DMS79 treated with DMSO at 0.1 percent for 48 hours (cell line): ENCODE measurements at regions not wholly inside any gene's neighbourhood (a gene's known extent, or its start where the extent isn't known, plus 50 kb on each side); places are given as distances from the start of the nearest gene placed in this dataset.
"Not testable (repeated sequence)": the region's sequence is repeated elsewhere in the genome, so short reads cannot be mapped to it uniquely, and the experiment has no call there.

ENCODE experiments used
- DNase-seq: peaks from one replicate; lab custom pipeline; 2025; lab: John Stamatoyannopoulos, UW

DNA sequence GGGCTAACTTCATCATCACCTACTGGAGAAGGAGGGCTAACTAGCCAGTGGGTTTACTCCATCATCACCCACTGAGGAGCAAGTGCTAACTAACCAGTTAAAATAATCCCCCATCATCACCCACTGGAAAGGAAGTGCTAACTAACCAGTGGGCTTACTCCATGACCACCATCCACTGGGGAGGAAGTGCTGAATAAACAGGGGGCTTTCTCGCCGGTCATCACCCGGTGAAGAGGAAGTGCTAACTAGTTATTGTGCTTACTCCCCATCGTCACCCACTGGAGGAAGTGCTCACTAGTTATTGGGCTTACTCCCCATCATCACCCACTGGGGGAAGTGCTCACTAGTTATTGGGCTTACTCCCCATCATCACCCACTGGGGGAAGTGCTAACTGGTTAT lies 124.4 kb upstream of the SALL3 start:
- no peak for DNase-seq

DNA sequence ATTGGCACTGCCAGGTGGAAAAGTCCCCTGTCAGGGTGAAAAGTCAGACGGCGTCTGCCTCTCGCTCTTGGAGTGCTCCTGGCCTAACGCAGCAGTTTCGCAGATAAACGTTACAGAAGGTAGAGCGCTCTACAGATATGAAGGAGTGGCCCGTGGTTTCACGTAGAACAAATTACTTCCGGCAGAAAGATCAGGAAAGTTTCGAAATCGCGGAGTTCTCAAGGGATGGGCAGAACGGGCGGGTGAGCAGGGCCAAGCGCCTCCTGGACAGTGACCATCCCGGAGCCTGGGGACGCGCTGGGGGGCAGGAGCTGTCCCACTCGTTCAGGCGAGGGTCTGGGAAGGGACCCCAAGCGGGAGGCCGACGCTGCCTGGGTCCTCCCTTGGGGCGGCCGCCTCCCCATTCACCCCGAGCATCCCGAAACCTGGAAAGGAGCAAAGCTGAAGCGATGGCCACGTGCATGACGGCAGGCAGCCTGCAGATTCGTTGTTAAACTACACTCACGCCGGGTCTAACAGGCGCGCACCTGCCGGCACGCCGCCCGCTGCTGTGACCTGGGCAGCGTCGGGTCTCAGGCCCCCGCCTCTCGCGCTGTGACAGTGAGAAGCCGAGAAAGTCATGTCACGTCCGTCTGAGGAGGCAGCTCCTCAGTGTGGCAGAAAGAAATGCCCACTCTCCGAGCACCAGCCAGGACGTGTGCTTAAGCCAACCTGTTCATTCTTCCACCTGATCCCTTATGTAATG lies 122.9 kb upstream of the SALL3 start:
- no peak for DNase-seq

DNA sequence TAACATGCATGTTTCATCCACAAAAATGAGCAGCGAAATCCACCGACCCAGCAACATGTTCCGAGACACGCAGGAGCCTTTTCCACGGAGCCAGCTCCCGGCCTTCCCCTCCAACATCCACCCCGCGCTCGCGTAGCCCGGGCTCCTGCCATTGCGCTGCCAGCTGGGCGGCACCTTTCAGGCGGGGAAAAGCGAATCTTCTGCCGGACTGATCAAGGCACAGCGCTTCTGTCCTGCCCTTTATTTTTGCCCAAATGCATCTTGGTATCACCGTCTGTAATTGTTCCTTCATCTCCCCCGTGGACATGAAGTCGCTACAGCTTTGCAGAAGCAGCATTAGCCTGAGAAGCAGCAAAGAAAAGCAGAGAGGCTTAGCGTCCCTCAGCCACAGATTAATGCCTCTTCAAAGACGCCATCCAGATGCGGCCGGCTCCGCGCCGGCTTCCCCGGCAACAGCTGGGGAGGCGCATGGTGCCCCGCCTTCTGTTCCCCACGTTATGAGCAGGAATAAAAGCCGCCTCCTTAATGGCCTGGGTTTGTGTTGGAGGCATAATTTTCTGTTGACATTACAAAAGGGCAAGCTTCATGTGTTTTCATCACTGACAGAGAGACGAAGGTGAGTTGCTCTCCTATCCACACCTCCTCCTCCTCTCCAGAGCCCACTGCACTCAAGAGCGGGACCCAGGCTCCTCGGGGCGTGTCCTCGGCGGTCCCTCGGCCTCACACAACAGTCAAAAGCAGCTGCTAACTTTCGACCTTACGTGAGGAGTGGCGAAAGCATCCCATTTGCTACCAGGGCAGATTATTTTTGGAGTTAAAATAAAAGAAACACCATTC lies 122.1 kb upstream of the SALL3 start:
- DNase-seq: no peak

DNA sequence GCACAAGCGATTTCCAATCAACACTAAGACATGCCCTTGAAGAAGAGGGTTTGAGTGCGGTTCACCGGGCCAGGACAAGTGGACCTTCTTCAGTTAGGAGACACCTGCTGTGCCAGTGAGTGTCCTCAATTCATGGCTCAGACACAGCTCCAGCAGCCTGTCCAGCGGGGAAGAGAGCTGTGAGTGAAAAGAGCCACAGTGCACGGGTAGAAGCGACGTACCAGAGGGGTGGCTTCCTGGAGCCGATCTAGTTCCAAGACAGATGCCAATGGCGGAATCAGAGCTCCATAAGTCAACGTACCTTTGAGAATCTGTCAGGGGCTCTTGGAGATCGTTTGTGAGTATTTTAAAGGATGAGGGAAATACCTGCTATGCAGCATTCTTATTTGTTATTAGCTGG lies 119.9 kb upstream of the SALL3 start:
- no peak for DNase-seq

DNA sequence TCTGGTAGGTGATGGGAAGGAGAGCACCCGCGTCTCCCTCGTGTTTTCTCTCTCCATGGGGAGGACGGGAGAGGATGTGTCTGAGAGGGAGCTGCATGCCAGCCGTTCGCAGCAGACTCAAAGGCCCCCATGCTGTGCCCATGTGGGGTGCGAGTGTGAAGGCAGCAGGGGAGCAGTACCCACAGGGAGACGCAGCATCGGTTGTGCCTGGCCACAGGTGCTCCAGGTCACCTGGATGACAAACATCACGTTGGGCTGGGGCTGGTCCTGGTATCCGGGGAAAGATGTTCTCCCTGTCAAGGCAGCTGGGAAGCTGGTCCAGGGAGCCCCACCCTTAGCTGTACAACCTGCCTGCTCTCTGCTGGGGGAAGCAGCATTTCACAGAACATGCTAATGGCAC lies 119.5 kb upstream of the SALL3 start:
- DNase-seq: no peak

DNA sequence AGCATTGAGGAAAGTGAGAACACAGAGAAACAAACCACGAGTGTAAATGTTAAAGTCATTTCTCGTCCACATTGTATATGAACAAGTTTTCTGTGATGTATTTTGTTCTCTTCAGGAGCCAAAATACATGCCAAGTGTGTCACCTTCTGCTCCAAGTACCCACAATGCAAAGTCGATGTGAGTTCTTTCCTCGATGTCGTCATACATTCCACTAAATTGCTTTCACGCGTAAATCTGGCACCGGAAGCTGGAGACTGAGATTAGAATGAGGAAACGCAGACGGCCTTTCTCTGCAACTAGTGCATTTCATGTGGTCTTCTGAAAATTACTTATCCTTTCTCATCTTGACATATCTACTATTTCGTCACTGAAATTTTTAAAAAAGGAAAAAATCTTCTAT lies 118.5 kb upstream of the SALL3 start:
- DNase-seq: no peak

DNA sequence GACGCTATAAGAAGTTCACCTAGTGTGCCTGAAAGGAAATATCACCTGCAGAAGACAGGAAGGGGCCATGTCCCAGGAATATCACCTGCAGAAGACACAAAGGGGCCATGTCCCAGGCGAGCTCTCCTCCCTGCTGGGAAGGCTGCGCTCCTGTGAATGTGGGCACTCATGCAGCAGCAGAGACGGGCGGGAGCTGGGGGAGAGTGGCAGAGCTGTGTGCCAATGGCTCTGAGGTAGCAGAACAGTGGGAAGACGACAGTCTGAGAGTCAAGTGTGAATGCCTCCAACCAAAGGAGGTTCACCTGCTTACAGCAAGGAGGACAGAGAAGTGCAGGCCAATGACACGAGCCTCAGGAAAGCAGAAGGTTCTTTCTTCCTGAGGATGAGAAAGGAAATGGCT lies 117.9 kb upstream of the SALL3 start:
- DNase-seq: no peak

DNA sequence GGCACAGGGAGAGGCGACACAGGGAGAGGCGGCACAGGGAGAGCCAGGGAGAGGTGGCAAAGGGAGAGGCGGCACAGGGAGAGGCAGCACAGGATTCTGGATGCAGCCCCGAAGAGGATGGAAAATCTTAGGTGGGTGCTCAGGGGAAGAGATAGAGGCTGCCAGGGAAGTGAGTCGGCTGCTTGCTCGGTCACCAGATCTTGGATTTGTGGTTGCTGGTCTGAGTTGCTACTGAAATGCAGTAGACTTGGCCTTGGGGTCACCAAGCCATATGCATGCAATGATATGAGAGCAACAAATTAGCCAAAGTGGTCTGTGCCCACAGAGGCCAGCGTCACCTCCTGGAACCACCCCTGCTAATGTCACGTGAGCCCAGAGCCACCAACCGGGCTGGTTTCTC lies 117.2 kb upstream of the SALL3 start:
- no peak for DNase-seq

DNA sequence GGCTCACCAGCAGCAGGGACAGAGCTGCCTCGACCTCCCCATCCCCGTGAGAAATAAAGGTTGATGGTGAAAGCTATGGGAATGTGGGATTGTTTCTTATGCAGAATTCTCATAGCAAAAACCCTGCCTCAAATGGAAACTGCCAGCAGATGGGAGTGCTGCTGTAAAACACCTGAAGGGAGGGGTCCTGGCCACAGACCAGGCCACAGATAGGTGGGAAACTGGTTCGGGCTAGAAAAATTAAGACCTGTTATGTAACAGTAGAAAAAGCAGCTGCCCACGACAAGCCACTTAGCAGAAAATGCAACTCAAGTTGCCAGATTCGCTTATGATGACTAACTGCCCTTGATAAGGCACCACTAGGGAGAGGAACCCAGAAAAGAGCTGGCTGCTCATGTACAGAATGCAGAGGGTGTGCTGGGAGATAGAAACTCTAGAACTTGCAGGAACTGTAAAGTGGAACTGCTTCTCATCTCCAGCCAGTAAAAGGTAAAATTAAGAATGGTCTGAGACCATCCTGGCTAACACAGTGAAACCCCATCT lies 114.5 kb upstream of the SALL3 start:
- DNase-seq: no peak

DNA sequence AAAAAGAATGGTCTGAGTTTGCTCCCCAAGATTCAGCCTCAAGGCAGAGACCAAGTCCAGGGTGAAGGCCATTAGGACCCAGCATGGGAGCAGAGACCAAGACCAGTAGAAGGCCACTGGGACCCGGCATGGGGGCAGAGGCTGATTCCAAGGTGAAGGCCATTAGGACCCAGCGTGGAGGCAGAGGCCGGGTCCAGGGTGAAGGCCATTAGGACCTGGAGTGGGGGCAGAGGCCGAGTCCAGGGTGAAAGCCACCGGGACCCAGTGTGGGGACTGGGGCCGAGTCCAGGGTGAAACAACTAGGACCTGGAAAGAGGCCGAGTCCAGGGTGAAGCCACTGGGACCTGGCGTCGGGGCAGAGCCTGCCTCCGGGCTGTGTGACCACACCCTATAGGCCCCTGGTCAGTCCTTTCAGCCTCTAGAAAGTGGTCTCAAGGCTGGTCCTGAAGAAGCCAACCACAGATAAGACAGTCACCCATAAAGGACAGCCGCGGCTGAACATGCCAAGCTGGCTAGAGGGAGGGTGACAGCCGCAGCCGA lies 113.8 kb upstream of the SALL3 start:
- no peak for DNase-seq

DNA sequence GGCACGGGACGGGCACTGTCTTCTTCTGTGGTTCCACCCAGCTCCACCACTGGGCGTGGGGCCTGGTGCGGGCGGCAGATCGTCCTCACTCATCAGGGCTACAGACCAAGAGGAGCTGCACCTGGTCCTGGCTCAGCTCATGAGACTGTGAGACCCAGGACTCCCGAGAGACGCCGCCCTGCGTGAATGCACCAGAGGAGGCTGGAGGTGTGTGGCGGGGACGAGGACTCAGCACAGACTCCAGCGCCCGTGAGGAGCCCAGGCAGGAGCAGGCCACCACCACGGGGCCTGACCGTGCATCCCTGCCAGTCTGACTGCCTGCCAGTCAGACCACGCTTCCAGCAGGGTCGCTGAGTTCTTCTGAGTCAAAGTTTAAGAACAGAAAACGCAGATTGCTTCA lies 112.5 kb upstream of the SALL3 start:
- DNase-seq: no peak

DNA sequence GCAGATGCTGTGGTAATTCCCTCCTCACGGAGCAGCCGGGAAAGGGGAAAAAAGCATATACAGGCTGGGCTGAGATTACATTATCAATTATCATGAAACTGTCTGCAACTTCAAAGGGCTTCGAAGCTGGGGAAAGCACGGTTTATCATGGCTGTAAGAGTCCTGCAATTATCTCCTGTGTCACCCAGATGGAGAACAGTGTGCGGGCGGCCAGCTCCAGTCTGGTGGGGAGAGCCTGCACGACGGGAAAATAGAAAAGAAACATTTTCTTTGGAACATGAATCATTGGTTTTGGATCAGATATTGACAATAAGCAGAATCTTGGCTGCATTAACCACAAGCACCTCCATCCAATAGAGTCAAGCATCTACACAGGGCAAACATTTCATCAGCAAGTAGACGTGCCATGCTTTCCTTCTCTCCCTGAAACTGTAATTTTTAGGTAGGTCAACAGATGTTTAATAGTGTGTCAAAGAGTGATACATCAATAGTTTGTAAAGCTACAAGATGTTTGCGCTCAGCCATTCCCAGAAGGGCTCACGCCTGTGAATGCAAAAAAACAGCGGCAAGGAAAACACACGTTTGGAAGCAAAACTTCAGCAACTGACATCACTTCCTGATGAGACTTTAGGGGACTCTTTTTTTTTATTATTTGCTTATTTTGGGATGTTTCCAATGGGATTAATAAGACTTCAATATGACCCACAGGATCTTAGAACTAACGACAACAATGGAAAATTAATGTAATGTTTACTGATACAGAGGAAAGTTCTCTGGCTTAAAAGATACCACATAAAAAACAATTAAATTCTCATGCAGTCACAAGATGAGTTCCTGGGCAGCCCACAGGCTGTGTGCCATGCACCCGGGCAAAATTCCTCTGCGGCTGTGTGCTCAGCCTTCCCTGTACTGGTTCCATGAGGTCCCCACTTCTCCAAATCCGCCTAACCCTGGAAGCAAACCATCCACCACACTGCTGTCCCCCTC lies 111.0 kb upstream of the SALL3 start:
- DNase-seq: no peak

DNA sequence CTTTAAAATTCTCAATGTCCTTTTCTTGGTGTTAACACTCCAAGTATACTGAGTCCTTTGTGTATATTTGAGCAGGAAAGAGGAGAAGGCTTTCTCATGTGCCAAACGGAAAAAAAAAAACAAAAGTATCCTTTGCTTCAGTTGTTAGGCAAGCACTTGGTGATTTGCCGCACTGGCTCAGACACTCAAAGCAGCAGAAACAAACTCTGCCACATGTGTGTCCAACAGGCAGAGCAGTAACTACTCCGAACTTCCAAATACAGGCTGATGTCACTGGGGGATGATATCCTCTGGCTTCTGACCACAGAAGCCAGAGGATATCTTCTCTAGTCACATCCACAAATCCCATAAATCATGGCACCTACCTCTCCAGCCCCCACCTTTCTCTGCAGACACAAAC lies 108.0 kb upstream of the SALL3 start:
- no peak for DNase-seq

DNA sequence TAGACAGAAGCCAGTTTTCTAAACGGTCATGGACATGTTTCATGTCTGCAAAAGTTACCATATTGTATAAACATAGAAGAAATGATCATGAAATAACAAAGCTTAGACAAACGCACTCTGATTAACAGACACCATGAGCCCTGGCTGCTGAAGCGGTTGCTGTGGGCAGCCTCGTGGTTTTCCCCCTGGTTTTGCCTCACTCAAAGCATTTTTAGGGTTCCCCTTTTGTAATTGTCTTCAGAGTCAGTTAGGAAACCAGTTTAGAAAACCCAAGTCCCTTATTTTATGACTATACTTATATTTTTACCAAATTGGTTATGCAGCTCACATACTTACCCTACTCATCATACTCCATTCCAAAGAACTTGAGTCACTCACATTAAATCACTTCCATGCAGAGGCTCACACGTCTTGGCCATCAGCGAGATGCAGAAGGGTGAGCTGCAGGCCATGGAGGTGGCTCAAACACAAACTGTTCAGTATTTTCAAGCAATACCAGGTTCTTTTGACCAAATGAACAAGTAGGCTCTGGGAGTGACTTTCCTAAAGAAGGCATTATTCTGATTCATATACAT lies 105.6 kb upstream of the SALL3 start:
- no peak for DNase-seq

DNA sequence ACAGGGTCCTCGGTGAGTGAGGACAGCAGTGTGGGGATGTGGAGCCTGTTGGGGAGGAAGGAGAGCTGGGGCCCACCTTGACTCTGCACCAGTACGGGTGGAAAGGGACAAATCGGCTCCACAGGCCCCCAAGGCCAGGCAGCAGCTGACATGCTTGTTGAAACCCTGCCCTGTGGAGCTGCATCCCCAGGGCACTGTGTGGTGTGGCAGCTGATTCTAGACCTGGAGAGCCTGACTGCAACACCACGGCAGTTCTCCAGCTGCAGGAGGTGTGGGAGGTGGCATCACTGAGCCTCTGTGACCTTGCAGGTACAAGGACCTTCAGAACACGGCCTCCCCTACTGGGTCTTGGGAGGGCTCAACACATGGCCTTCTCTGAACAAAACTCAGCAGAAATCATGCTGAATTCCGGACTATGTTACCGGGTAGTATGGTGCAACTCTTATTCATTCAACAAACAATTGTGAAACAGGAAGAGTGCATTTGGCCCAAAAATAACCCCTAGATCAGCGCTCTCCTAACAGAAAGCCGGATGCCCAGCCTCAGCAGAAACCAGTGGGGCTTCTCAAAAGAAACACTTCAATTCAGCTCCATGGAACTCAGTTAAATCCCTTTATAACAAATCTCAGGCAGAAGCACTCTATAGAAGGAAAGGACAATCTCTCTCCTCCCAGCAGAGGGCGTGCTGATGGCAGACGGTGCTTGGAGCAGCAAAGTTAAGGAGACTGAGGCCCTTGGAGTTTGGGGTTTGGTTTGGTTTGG lies 104.4 kb upstream of the SALL3 start:
- no peak for DNase-seq

DNA sequence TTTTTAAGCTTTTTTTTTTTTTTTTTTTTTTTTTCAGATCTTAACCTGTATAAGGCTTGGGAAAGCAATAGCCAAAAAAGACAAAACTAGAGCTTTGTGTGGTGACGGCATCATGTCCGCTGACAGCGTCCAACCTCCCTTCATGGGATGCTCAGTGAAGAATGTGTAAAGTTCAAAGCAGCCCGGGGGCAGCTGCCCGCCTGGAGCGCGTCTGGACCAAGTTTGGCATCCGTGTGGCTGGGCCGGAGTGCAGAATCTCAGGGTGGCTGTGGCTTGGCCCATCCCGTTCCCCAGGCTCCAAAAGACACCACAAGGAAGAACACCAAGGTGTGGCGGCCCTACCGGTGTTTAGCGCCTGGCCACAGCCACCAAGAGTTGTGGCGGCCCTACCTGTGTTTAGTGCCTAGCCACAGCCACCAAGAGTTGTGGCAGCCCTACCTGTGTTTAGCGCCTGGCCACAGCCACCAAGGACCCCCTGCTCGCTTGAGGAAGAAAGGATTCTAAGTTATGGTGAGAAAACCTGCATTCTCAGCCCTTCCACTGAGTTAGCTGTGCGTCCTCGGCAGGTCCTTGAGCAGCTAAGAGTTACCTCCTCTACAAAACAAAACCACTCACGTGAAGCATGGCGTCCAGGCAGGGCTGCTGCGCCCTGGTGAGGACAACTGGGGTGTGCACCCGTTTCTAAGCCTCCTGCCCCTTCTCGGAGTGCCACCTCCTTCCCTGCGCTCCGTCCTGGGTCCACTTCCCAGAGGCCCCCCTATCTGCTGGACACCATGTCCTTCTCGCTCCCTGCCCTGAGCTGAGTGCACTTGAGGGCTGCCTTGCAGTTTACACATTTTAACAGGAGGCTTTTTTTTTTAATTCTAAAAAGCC lies 103.6 kb upstream of the SALL3 start:
- DNase-seq: no peak

DNA sequence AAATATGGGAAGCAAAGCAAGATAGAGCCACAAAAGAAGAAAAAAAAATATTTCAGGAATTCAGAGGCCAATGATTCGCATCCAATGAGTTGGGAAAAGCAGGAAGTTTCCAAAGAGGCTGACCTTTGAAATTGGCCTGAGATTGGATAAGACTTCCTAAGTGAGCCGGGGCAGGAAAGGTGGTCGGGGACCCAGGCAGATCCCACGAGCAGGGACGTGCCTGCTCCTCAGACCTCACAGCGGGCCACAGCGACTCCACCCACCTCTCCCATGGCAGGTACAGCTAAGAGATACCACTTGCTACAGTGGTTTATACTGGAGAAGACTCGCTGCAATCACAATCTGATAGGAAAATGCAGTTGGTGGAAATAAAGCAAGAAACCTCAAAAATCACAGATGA lies 102.8 kb upstream of the SALL3 start:
- no peak for DNase-seq

DNA sequence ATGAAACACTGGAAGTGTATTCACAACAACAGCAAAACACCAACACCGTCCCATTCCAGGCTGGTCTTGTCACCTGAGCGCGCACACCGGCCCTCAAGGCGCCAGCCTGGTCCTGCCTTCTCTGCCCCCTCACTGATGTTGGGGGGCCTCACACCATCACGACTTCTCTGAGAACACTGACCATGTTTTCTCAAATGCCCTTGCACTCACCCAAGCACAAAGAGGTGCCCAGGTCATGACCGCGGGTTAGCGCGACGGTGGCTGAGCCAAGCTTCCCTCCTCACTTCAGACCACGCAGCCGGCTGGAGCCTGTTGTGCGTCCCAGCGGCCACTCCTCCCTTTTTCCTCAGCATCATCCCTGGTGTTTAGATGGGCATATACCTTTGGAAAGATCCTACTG lies 101.3 kb upstream of the SALL3 start:
- no peak for DNase-seq

DNA sequence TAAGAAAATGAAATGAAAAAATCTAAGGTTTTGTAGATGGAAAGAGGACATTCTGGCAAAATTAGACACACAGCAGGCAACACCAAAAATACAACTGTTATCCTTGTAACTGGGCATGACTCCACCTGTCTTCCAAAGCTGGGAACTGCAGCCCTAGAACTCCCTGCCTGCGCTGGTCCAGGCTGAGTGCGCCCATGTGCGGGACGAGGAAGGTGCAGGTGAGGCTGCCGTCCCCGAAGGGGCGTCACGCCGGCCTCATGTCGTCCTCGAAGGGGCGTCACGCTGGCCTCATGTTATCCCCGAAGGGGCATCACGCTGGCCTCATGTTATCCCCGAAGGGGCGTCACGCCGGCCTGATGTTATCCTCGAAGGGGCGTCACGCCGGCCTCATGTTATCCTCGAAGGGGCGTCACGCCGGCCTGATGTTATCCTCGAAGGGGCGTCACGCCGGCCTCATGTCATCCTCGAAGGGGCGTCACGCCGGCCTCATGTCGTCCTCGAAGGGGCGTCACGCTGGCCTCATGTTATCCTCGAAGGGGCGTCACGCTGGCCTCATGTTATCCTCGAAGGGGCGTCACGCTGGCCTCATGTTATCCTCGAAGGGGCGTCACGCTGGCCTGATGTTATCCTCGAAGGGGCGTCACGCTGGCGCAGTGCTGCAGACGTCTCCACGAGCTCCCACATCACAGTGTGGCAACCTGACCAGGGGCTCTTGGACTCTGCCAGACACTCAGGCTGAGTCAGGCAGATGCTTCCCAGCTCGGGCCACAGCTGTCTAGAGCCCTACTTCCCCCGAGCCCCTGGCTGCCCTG lies 100.3 kb upstream of the SALL3 start:
- not testable (repeated sequence) for DNase-seq
